Endodermal cell (in vitro differentiated cells): ENCODE measurements at regions not wholly inside any gene's neighbourhood (a gene's known extent, or its start where the extent isn't known, plus 50 kb on each side); places are given as distances from the start of the nearest gene placed in this dataset.

Source experiments
- DNase-seq: peaks from one replicate; pipeline ENCODE4 v3.0.0-alpha.2; 2017
- H3K27ac ChIP-seq: 2 replicates; pipeline ENCODE4 v1.5.1; 2013; ENCODE audit warnings: mild to moderate bottlenecking, low read depth, low read length, moderate library complexity
- H3K27me3 ChIP-seq: 2 replicates; pipeline ENCODE4 v1.6.1; 2013; ENCODE audit warnings: mild to moderate bottlenecking, low read length, moderate library complexity; ENCODE audit not compliant: insufficient read depth, control insufficient read depth, poor library complexity, severe bottlenecking
- H3K36me3 ChIP-seq: 2 replicates; pipeline ENCODE4 v1.7.0; 2013; ENCODE audit warnings: mild to moderate bottlenecking, low read length, moderate library complexity; ENCODE audit not compliant: control insufficient read depth, insufficient read depth
- H3K4me1 ChIP-seq: one replicate; pipeline ENCODE4 v1.7.0; 2013; ENCODE audit warnings: low read length; ENCODE audit not compliant: control insufficient read depth, insufficient read depth
- H3K4me3 ChIP-seq: 2 replicates; pipeline ENCODE4 v1.5.1; 2013; ENCODE audit warnings: mild to moderate bottlenecking, low read length, moderate library complexity
- H3K9ac ChIP-seq: 2 replicates; pipeline ENCODE4 v1.6.1; 2013; ENCODE audit warnings: mild to moderate bottlenecking, low read length, moderate library complexity; ENCODE audit not compliant: poor library complexity, severe bottlenecking; ENCODE audit errors: extremely low read depth
- H3K9me3 ChIP-seq: 2 replicates; pipeline ENCODE4 v1.6.1; 2013; ENCODE audit warnings: mild to moderate bottlenecking, low read length, moderate library complexity; ENCODE audit not compliant: control insufficient read depth
- H3K27ac Mint-ChIP-seq: 2 replicates; pipeline ENCODE4 v1.8.0; 2020; ENCODE audit warnings: mixed read lengths
- H3K27me3 Mint-ChIP-seq: 2 replicates; pipeline ENCODE4 v1.8.0; 2021; ENCODE audit warnings: mild to moderate bottlenecking, mixed read lengths; ENCODE audit not compliant: insufficient read depth
- H3K36me3 Mint-ChIP-seq: 2 replicates; pipeline ENCODE4 v1.8.0; 2020; ENCODE audit warnings: low read depth, mixed read lengths
- H3K4me1 Mint-ChIP-seq: 2 replicates; pipeline ENCODE4 v1.8.0; 2020; ENCODE audit warnings: mixed read lengths
- H3K4me3 Mint-ChIP-seq: 2 replicates; pipeline ENCODE4 v1.8.0; 2020; ENCODE audit warnings: mild to moderate bottlenecking, moderate library complexity, mixed read lengths
- H3K9me3 Mint-ChIP-seq: 2 replicates; pipeline ENCODE4 v1.8.0; 2020; ENCODE audit warnings: mild to moderate bottlenecking, mixed read lengths
- WGBS, 2 experiments: methylation state at CpG; one replicate each; pipeline versions ENCODE4 v1.1.5 to v1.1.7; 2013; ENCODE audit warnings: missing lambda C conversion rate in 2 of 2, mixed read lengths in 1 of 2; ENCODE audit not compliant: insufficient coverage in 1 of 2, insufficient read length in 1 of 2; 5-methylcytosine and 5-hydroxymethylcytosine counted together
- TF ChIP-seq, protein P1 (sequence below): fragments of 200-600 bp; sonication (generic); conservative IDR thresholded peaks from 2 replicates; pipeline ENCODE4 v1.5.0; 2021; ENCODE audit warnings: antibody characterized with exemption, mild to moderate bottlenecking

DNA sequence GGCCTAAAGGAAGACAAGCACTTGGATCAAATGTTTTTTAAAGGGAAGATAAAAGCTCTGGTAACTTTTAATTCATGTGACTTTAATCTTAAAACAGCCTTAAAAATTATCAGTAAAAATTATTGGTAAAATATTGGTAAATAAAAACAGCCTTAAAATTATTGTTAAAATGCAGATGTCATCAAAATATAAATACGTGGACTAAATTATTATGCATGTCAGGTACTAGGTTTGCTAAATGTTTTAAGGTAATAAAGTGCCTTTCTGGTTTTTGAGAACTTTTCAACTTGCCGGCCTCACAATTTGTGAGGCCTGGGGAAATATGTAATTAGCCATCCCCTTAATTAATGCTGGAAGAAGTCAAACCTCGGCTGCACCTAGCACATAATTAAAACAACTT is 147.7 kb downstream of the PRR32 start:
- no peak overlapping the region for H3K4me3 ChIP-seq
- TF ChIP-seq, protein P1, sequence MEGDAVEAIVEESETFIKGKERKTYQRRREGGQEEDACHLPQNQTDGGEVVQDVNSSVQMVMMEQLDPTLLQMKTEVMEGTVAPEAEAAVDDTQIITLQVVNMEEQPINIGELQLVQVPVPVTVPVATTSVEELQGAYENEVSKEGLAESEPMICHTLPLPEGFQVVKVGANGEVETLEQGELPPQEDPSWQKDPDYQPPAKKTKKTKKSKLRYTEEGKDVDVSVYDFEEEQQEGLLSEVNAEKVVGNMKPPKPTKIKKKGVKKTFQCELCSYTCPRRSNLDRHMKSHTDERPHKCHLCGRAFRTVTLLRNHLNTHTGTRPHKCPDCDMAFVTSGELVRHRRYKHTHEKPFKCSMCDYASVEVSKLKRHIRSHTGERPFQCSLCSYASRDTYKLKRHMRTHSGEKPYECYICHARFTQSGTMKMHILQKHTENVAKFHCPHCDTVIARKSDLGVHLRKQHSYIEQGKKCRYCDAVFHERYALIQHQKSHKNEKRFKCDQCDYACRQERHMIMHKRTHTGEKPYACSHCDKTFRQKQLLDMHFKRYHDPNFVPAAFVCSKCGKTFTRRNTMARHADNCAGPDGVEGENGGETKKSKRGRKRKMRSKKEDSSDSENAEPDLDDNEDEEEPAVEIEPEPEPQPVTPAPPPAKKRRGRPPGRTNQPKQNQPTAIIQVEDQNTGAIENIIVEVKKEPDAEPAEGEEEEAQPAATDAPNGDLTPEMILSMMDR, result no peak
- no peaks in the 10 kb centered on the region for H3K4me1 ChIP-seq
- DNase-seq, result no peak
- Mint-ChIP-seq H3K4me3 (no peak overlapping the region), H3K27me3 (no peaks in the 10 kb centered on the region), H3K36me3 (peaks cover 2% of the 10 kb centered on the region), H3K27ac (no peak overlapping the region), H3K4me1 (no peaks in the 10 kb centered on the region), H3K9me3 (peaks cover 59% of the 10 kb centered on the region)
- H3K27ac ChIP-seq, result no peak overlapping the region
- H3K9ac ChIP-seq, result no peak overlapping the region
- peaks cover 5% of the 10 kb centered on the region for H3K9me3 ChIP-seq
- H3K36me3 ChIP-seq, result no peaks in the 10 kb centered on the region
- 100% methylated on average over 1 of the region's 3 CpGs; no CpG with 5 or more reads in 1 of the 2 experiments for WGBS, 2 experiments
- H3K27me3 ChIP-seq, result no peaks in the 10 kb centered on the region

DNA sequence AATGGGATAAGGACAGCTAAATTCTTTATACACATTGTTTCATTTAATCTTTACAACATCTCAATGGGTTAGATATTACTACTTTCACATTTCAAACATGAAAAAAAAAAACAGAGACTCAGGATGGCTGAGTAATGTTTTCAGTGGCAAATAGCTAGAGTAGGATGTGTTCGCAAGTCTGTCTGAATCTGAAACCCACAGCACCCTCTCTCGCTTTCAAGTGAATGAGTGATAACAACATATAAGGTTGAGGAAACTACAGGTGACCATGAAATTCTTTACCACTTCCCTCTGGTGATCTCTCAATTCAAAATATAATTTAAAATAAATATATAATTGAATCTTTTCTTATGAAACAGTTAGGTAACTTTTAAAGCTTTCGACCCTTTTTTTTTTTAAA is 162.6 kb downstream of the PRR32 start:
- H3K27me3 Mint-ChIP-seq, result no peaks in the 10 kb centered on the region
- TF ChIP-seq, protein P1, result no peak
- Histone ChIP-seq H3K4me3 (no peak overlapping the region), H3K27ac (no peak overlapping the region), H3K9ac (no peak overlapping the region), H3K4me1 (no peaks in the 10 kb centered on the region), H3K27me3 (no peaks in the 10 kb centered on the region), H3K9me3 (no peaks in the 10 kb centered on the region), H3K36me3 (no peaks in the 10 kb centered on the region)
- WGBS, 2 experiments, result 97% methylated on average over 3 of the region's 3 CpGs; no CpG with 5 or more reads in 1 of the 2 experiments
- peaks cover 4% of the 10 kb centered on the region for H3K9me3 Mint-ChIP-seq
- H3K36me3 Mint-ChIP-seq, result no peaks in the 10 kb centered on the region
- no peak for DNase-seq
- peaks cover 22% of the 10 kb centered on the region for H3K4me1 Mint-ChIP-seq
- H3K4me3 Mint-ChIP-seq, result no peak overlapping the region
- no peak overlapping the region for H3K27ac Mint-ChIP-seq

DNA sequence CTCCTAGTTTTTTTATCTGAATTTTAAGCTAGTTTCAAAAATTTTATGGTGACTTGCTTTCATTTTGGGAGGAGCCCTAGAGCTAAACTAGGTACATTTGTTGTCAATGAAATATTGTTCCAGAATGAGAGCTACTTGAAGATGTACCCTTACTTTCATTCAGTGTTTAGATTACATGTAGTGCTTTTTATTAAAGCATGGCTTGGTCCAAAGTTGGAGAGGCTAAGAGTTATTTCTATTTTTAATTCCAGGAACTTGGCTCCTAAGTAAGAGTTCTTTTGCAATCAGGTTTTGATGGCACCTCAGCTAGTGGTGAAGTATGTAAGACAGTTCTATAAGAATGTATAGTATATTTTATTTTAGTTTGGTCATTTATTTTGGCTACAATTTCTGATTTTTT is 165.5 kb downstream of the PRR32 start:
- Mint-ChIP-seq H3K4me1 (peaks cover 20% of the 10 kb centered on the region), H3K36me3 (no peaks in the 10 kb centered on the region), H3K27ac (no peak overlapping the region), H3K9me3 (peaks cover 10% of the 10 kb centered on the region), H3K4me3 (no peak overlapping the region), H3K27me3 (no peaks in the 10 kb centered on the region)
- no peaks in the 10 kb centered on the region for H3K9me3 ChIP-seq
- H3K27ac ChIP-seq, result no peak overlapping the region
- no peak for DNase-seq
- H3K27me3 ChIP-seq, result no peaks in the 10 kb centered on the region
- no peaks in the 10 kb centered on the region for H3K4me1 ChIP-seq
- H3K4me3 ChIP-seq, result no peak overlapping the region
- no peak overlapping the region for H3K9ac ChIP-seq
- TF ChIP-seq, protein P1, result no peak
- no peaks in the 10 kb centered on the region for H3K36me3 ChIP-seq
